Peyer's patch (tissue), 4 donors: ENCODE measurements at regions not wholly inside any gene's neighbourhood (a gene's known extent, or its start where the extent isn't known, plus 50 kb on each side); places are given as distances from the start of the nearest gene placed in this dataset.

Experiments used
- POLR2A ChIP-seq, 2 donors: fragments of 450-650 bp; IDR thresholded peaks; one replicate each; pipeline ENCODE4 v1.5.1; 2017; ENCODE audit warnings: antibody characterized with exemption in 2 of 2, mild to moderate bottlenecking in 2 of 2, moderate library complexity in 2 of 2
- TF ChIP-seq, protein P1 (sequence below), 6 experiments: fragments of 450-650 bp in 4 of 6; fragments of 200-600 bp in 2 of 6; sonication (generic) in 1 of 6; IDR thresholded peaks; one replicate each; pipeline ENCODE4 v1.5.1; 2017 to 2019; ENCODE audit warnings: antibody characterized with exemption in 6 of 6, mild to moderate bottlenecking in 3 of 6, moderate library complexity in 1 of 6

DNA sequence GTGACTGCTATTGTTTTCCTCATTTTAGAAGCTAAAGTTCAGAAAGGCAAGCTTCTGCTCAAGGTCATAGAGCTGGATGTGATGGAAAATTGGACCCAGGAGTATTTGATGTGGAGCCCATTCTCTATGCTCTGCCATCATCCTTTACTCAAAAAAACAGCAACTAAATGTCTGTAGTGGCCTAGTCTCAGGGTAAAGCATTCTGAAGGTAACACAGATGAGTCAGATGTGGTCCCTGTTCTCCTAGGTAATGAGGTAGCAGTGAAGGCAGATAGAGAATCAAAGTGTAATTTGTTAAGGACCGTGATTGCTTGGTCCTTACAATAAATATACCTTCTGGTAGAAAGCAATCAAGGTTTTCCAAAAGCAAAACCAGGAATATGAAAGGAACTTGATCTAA, 84.4 kb upstream of the SPON1 start:
- TF ChIP-seq, protein P1, sequence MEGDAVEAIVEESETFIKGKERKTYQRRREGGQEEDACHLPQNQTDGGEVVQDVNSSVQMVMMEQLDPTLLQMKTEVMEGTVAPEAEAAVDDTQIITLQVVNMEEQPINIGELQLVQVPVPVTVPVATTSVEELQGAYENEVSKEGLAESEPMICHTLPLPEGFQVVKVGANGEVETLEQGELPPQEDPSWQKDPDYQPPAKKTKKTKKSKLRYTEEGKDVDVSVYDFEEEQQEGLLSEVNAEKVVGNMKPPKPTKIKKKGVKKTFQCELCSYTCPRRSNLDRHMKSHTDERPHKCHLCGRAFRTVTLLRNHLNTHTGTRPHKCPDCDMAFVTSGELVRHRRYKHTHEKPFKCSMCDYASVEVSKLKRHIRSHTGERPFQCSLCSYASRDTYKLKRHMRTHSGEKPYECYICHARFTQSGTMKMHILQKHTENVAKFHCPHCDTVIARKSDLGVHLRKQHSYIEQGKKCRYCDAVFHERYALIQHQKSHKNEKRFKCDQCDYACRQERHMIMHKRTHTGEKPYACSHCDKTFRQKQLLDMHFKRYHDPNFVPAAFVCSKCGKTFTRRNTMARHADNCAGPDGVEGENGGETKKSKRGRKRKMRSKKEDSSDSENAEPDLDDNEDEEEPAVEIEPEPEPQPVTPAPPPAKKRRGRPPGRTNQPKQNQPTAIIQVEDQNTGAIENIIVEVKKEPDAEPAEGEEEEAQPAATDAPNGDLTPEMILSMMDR (IDR thresholded peaks at IDR 0.05): no peak
- no peak for TF ChIP-seq POLR2A (IDR thresholded peaks at IDR 0.05)
